ENCODE measurements at regions not wholly inside any gene's neighbourhood (a gene's known extent, or its start where the extent isn't known, plus 50 kb on each side); places are given as distances from the start of the nearest gene placed in this dataset.

GRCh38 chr5:125100342-125100741, 353.9 kb upstream of the ZNF608 start:
- TF ChIP-seq POLR2AphosphoS5 (IDR thresholded peaks at IDR 0.05) = no peak
- TF ChIP-seq, protein P1, sequence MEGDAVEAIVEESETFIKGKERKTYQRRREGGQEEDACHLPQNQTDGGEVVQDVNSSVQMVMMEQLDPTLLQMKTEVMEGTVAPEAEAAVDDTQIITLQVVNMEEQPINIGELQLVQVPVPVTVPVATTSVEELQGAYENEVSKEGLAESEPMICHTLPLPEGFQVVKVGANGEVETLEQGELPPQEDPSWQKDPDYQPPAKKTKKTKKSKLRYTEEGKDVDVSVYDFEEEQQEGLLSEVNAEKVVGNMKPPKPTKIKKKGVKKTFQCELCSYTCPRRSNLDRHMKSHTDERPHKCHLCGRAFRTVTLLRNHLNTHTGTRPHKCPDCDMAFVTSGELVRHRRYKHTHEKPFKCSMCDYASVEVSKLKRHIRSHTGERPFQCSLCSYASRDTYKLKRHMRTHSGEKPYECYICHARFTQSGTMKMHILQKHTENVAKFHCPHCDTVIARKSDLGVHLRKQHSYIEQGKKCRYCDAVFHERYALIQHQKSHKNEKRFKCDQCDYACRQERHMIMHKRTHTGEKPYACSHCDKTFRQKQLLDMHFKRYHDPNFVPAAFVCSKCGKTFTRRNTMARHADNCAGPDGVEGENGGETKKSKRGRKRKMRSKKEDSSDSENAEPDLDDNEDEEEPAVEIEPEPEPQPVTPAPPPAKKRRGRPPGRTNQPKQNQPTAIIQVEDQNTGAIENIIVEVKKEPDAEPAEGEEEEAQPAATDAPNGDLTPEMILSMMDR (IDR thresholded peaks at IDR 0.05) = no peak
